Epithelial cell of esophagus (primary cell): ENCODE measurements at regions not wholly inside any gene's neighbourhood (a gene's known extent, or its start where the extent isn't known, plus 50 kb on each side); places are given as distances from the start of the nearest gene placed in this dataset.

ENCODE experiments used
- DNase-seq: peaks from one replicate; pipeline ENCODE4 v3.0.0; 2010; ENCODE audit warnings: low read depth
- H3K4me3 ChIP-seq: 2 replicates; pipeline ENCODE4 v1.5.1; 2011; ENCODE audit warnings: mild to moderate bottlenecking, low read length, control low read depth
- CTCF ChIP-seq: IDR thresholded peaks from 2 replicates; pipeline ENCODE4 v1.5.1; 2011; ENCODE audit warnings: low read depth, mild to moderate bottlenecking, low read length, control low read depth, inconsistent platforms; ENCODE audit not compliant: insufficient read depth; ENCODE audit errors: missing control alignments

- no peak overlapping the region for H3K4me3 ChIP-seq
- DNase-seq, result no peak
- TF ChIP-seq CTCF, result no peak
Measured at GRCh38 chr4:83213640-83214039, 71.0 kb downstream of the COQ2 start.

- no peak for TF ChIP-seq CTCF
- H3K4me3 ChIP-seq, result no peak overlapping the region
- DNase-seq, result peak; percentile 85
Measured at GRCh38 chr4:83212041-83212851, 72.4 kb downstream of the COQ2 start.

- no peak overlapping the region for H3K4me3 ChIP-seq
- TF ChIP-seq CTCF, result no peak
- DNase-seq, result no peak
Measured at GRCh38 chr4:83209419-83209818, 75.2 kb downstream of the COQ2 start.

- DNase-seq, result peak; percentile 30
- no peak for TF ChIP-seq CTCF
- no peak overlapping the region for H3K4me3 ChIP-seq
Measured at GRCh38 chr4:83208371-83209365, 75.9 kb downstream of the COQ2 start.

- DNase-seq, result peak; percentile 6
- TF ChIP-seq CTCF, result no peak
Measured at GRCh38 chr4:83207497-83208101, 77.0 kb downstream of the COQ2 start.

DNA sequence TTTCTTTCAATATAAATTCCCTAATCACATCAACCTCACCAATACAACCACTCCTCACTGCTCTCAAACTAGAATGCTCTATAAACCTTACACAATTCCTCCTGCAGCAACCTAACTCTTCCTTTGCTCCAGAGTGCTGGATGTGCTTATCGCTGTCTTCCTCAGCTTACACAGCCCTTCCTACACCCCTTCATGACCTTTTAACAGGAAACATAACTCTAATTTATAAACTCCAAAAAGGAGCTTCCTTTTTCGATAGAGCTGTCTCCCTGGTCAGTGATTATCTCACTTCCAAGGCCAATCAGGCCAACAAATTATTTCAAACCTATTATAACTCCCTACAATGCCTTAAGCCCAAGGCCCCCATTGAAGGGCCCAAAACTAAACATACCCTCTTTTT is 78.8 kb downstream of the COQ2 start:
- no peak for TF ChIP-seq CTCF
- no peak overlapping the region for H3K4me3 ChIP-seq
- DNase-seq, result no peak

More at GRCh38 chr4:83207497-83208101, 77.0 kb downstream of the COQ2 start:
- no peak overlapping the region for H3K4me3 ChIP-seq
